ENCODE measurements at regions not wholly inside any gene's neighbourhood (a gene's known extent, or its start where the extent isn't known, plus 50 kb on each side); places are given as distances from the start of the nearest gene placed in this dataset.

- no peak for FAIRE-seq
- no peak for TF ChIP-seq CTCF (IDR thresholded peaks at IDR 0.05; ENCODE audit: borderline replicate concordance, extremely low read depth, insufficient read depth)
- Histone ChIP-seq H3K36me3 (ENCODE audit: control insufficient read depth in 2 of 3, insufficient read depth in 3 of 3, low read length in 3 of 3) (no peaks in the 10 kb centered on the region), H3K4me3 (ENCODE audit: low read length in 3 of 3) (no peak overlapping the region), H3K9ac (ENCODE audit: low read length in 3 of 3) (no peak overlapping the region), H3K4me1 (ENCODE audit: control insufficient read depth in 2 of 3, insufficient read depth in 2 of 3, low read depth in 1 of 3, low read length in 3 of 3) (peaks cover 0 to 3% (median 0%) of the 10 kb centered on the region in 3 donors), H3K9me3 (ENCODE audit: control insufficient read depth in 2 of 3, insufficient read depth in 1 of 3, low read length in 3 of 3) (no peaks in the 10 kb centered on the region), H3K27ac (ENCODE audit: low read depth in 2 of 2, low read length in 2 of 2) (no peak overlapping the region), H3K27me3 (ENCODE audit: control insufficient read depth, insufficient read depth, low read length) (no peaks in the 10 kb centered on the region)
- DNase-seq: no peak
- intact Hi-C loops (cut with DNase I): no loop called here
These were observed 51.1 kb upstream of the BEGAIN start for GRCh38 chr14:100638211-100638855.

GRCh38 chr14:100639280-100639679 is 52.1 kb upstream of the BEGAIN start:
- Histone ChIP-seq H3K27me3 (ENCODE audit: control insufficient read depth, insufficient read depth, low read length) (no peaks in the 10 kb centered on the region), H3K36me3 (ENCODE audit: control insufficient read depth in 2 of 3, insufficient read depth in 3 of 3, low read length in 3 of 3) (no peaks in the 10 kb centered on the region), H3K9ac (ENCODE audit: low read length in 3 of 3) (no peak overlapping the region), H3K27ac (ENCODE audit: low read depth in 2 of 2, low read length in 2 of 2) (no peak overlapping the region), H3K4me1 (ENCODE audit: control insufficient read depth in 2 of 3, insufficient read depth in 2 of 3, low read depth in 1 of 3, low read length in 3 of 3) (peaks cover 0 to 3% (median 2%) of the 10 kb centered on the region in 3 donors), H3K9me3 (ENCODE audit: control insufficient read depth in 2 of 3, insufficient read depth in 1 of 3, low read length in 3 of 3) (no peaks in the 10 kb centered on the region), H3K4me3 (ENCODE audit: low read length in 3 of 3) (no peak overlapping the region)
- DNase-seq: no peak
- intact Hi-C loops (cut with DNase I): no loop called here
- TF ChIP-seq CTCF (IDR thresholded peaks at IDR 0.05; ENCODE audit: borderline replicate concordance, extremely low read depth, insufficient read depth): no peak
- FAIRE-seq: no peak

GRCh38 chr14:100640471-100641273 is 53.5 kb upstream of the BEGAIN start:
- TF ChIP-seq CTCF (IDR thresholded peaks at IDR 0.05; ENCODE audit: borderline replicate concordance, extremely low read depth, insufficient read depth): no peak
- FAIRE-seq (no peak), DNase-seq (no peak)
- H3K27ac ChIP-seq (ENCODE audit: low read depth in 2 of 2, low read length in 2 of 2): no peak overlapping the region
- no peaks in the 10 kb centered on the region for H3K9me3 ChIP-seq (ENCODE audit: control insufficient read depth in 2 of 3, insufficient read depth in 1 of 3, low read length in 3 of 3)
- H3K9ac ChIP-seq (ENCODE audit: low read length in 3 of 3): no peak overlapping the region
- peaks cover 0 to 10% (median 3%) of the 10 kb centered on the region in 3 donors for H3K4me1 ChIP-seq (ENCODE audit: control insufficient read depth in 2 of 3, insufficient read depth in 2 of 3, low read depth in 1 of 3, low read length in 3 of 3)
- no peaks in the 10 kb centered on the region for H3K27me3 ChIP-seq (ENCODE audit: control insufficient read depth, insufficient read depth, low read length)
- intact Hi-C loops (cut with DNase I): no loop called here
- H3K36me3 ChIP-seq (ENCODE audit: control insufficient read depth in 2 of 3, insufficient read depth in 3 of 3, low read length in 3 of 3): no peaks in the 10 kb centered on the region
- H3K4me3 ChIP-seq (ENCODE audit: low read length in 3 of 3): no peak overlapping the region

Data from kidney (tissue), 13 donors.